H9 (cell line): ENCODE measurements at regions not wholly inside any gene's neighbourhood (a gene's known extent, or its start where the extent isn't known, plus 50 kb on each side); places are given as distances from the start of the nearest gene placed in this dataset.

Experiments
- DNase-seq: peaks from one replicate; pipeline ENCODE4 v3.0.0-alpha.2; 2017
- H2AFZ ChIP-seq: one replicate; pipeline ENCODE4 v1.6.1; 2013; ENCODE audit warnings: mild to moderate bottlenecking, low read length, control low read depth, moderate library complexity
- H2AK5ac ChIP-seq: 2 replicates; pipeline ENCODE4 v1.6.1; 2013; ENCODE audit warnings: low read length, control low read depth, mixed read lengths; ENCODE audit not compliant: insufficient read length
- H2BK120ac ChIP-seq: one replicate; pipeline ENCODE4 v1.6.1; 2013; ENCODE audit warnings: low read depth, mild to moderate bottlenecking, low read length, control low read depth, inconsistent platforms; ENCODE audit not compliant: poor library complexity, severe bottlenecking
- H2BK12ac ChIP-seq: 2 replicates; pipeline ENCODE4 v1.6.1; 2013; ENCODE audit warnings: low read length, control low read depth, mixed read lengths, low read depth; ENCODE audit not compliant: insufficient read length
- H2BK15ac ChIP-seq: 2 replicates; pipeline ENCODE4 v1.6.1; 2013; ENCODE audit warnings: low read depth, low read length, control low read depth
- H2BK20ac ChIP-seq: one replicate; pipeline ENCODE4 v1.6.1; 2013; ENCODE audit warnings: low read depth, mild to moderate bottlenecking, low read length, control low read depth, inconsistent platforms; ENCODE audit not compliant: poor library complexity, severe bottlenecking
- H2BK5ac ChIP-seq: 2 replicates; pipeline ENCODE4 v1.6.1; 2013; ENCODE audit warnings: low read length, control low read depth, mixed read lengths; ENCODE audit not compliant: insufficient read length
- H3K14ac ChIP-seq: 2 replicates; pipeline ENCODE4 v1.6.1; 2013; ENCODE audit warnings: low read length, control low read depth; ENCODE audit not compliant: insufficient read depth
- H3K18ac ChIP-seq: 2 replicates; pipeline ENCODE4 v1.6.1; 2013; ENCODE audit warnings: low read depth, mild to moderate bottlenecking, mixed read lengths, low read length, control low read depth; ENCODE audit not compliant: insufficient read length
- H3K23ac ChIP-seq: 2 replicates; pipeline ENCODE4 v1.6.1; 2013; ENCODE audit warnings: low read length, control low read depth, mixed read lengths, low read depth; ENCODE audit not compliant: insufficient read length
- H3K23me2 ChIP-seq: 2 replicates; pipeline ENCODE4 v1.6.1; 2013; ENCODE audit warnings: low read depth, mild to moderate bottlenecking, mixed read lengths, low read length, control low read depth; ENCODE audit not compliant: insufficient read length, poor library complexity, severe bottlenecking
- H3K27ac ChIP-seq: 2 replicates; pipeline ENCODE4 v1.5.1; 2013; ENCODE audit warnings: low read length, control low read depth, mixed read lengths, low read depth; ENCODE audit not compliant: insufficient read length
- H3K27me3 ChIP-seq: 2 replicates; pipeline ENCODE4 v1.6.1; 2013; ENCODE audit warnings: low read length, control low read depth, inconsistent platforms; ENCODE audit not compliant: insufficient read depth
- H3K4ac ChIP-seq: 2 replicates; pipeline ENCODE4 v1.6.1; 2013; ENCODE audit warnings: low read depth, mild to moderate bottlenecking, control low read depth, inconsistent platforms, low read length, moderate library complexity
- H3K4me1 ChIP-seq: 2 replicates; pipeline ENCODE4 v1.6.1; 2013; ENCODE audit warnings: low read length, control low read depth, inconsistent platforms; ENCODE audit not compliant: insufficient read depth
- H3K4me2 ChIP-seq: 2 replicates; pipeline ENCODE4 v1.6.1; 2013; ENCODE audit warnings: low read length, control low read depth, mixed read lengths; ENCODE audit not compliant: insufficient read length, insufficient read depth
- H3K56ac ChIP-seq: 2 replicates; pipeline ENCODE4 v1.6.1; 2013; ENCODE audit warnings: low read depth, mild to moderate bottlenecking, mixed read lengths, low read length, control low read depth; ENCODE audit not compliant: insufficient read length
- H3K79me1 ChIP-seq: 2 replicates; pipeline ENCODE4 v1.6.1; 2013; ENCODE audit warnings: low read depth, mild to moderate bottlenecking, moderate library complexity, low read length, control low read depth, inconsistent platforms; ENCODE audit not compliant: insufficient read depth, poor library complexity, severe bottlenecking
- H3K79me2 ChIP-seq: 2 replicates; pipeline ENCODE4 v1.6.1; 2013; ENCODE audit warnings: low read length, control low read depth, inconsistent platforms; ENCODE audit not compliant: insufficient read depth
- H3K9ac ChIP-seq: 2 replicates; pipeline ENCODE4 v1.6.1; 2013; ENCODE audit warnings: low read length, control low read depth, mixed read lengths; ENCODE audit not compliant: insufficient read length; ENCODE audit errors: extremely low read depth
- H3K9me3 ChIP-seq: one replicate; pipeline ENCODE4 v1.6.1; 2013; ENCODE audit warnings: low read depth, low read length, inconsistent platforms; ENCODE audit not compliant: control insufficient read depth
- H3T11ph ChIP-seq: one replicate; pipeline ENCODE4 v1.6.1; 2013; ENCODE audit warnings: mild to moderate bottlenecking, low read length, control low read depth, inconsistent platforms
- H4K20me1 ChIP-seq: one replicate; pipeline ENCODE4 v1.6.1; 2013; ENCODE audit not compliant: control insufficient read depth, insufficient read length, insufficient read depth
- H4K5ac ChIP-seq: 2 replicates; pipeline ENCODE4 v1.6.1; 2013; ENCODE audit warnings: low read depth, mild to moderate bottlenecking, mixed read lengths, low read length, control low read depth; ENCODE audit not compliant: insufficient read length
- H4K8ac ChIP-seq: replicated peaks from 2 replicates; pipeline ENCODE4 v1.6.1; 2013; ENCODE audit warnings: low read length, control low read depth, mixed read lengths, low read depth; ENCODE audit not compliant: insufficient read length
- H4K91ac ChIP-seq: 2 replicates; pipeline ENCODE4 v1.6.1; 2013; ENCODE audit warnings: low read depth, mild to moderate bottlenecking, moderate library complexity, mixed read lengths, low read length, control low read depth; ENCODE audit not compliant: insufficient read length
- H3K27ac Mint-ChIP-seq, 3 experiments: 2 replicates in 2 of 3; 3 replicates in 1 of 3; pipeline ENCODE4 v1.8.0; 2020 to 2021; ENCODE audit warnings: mixed read lengths in 3 of 3, mild to moderate bottlenecking in 1 of 3, moderate library complexity in 1 of 3
- H3K27me3 Mint-ChIP-seq: 2 replicates; pipeline ENCODE4 v1.8.0; 2021; ENCODE audit warnings: low read depth, mild to moderate bottlenecking, moderate library complexity, mixed read lengths
- H3K36me3 Mint-ChIP-seq, 3 experiments: 2 replicates in 2 of 3; 3 replicates in 1 of 3; pipeline ENCODE4 v1.8.0; 2020 to 2021; ENCODE audit warnings: low read depth in 3 of 3, mixed read lengths in 3 of 3; ENCODE audit not compliant: insufficient read depth in 1 of 3
- H3K4me1 Mint-ChIP-seq, 2 experiments: 2 replicates each; pipeline ENCODE4 v1.8.0; 2020; ENCODE audit warnings: mixed read lengths in 2 of 2
- H3K4me3 Mint-ChIP-seq, 2 experiments: 2 replicates in 1 of 2; 3 replicates in 1 of 2; pipeline ENCODE4 v1.8.0; 2020 to 2021; ENCODE audit warnings: mild to moderate bottlenecking in 2 of 2, mixed read lengths in 2 of 2, moderate library complexity in 1 of 2
- H3K9me3 Mint-ChIP-seq, 2 experiments: 2 replicates in 1 of 2; 3 replicates in 1 of 2; pipeline ENCODE4 v1.8.0; 2020; ENCODE audit warnings: mild to moderate bottlenecking in 2 of 2, mixed read lengths in 2 of 2, moderate library complexity in 1 of 2
- CTCF ChIP-seq: fragments of 200-600 bp; sonication (generic); conservative IDR thresholded peaks from 3 replicates; pipeline ENCODE4 v1.8.0; 2021; ENCODE audit warnings: antibody characterized with exemption, mild to moderate bottlenecking
- WGBS: extraction: QIAGEN DNeasy Blood & Tissue Kit; methylation state at CpG from one replicate; pipeline ENCODE4 v1.1.7; 2013; ENCODE audit warnings: missing lambda C conversion rate, low lambda C conversion rate, mixed read lengths; ENCODE audit not compliant: insufficient read length; ENCODE audit errors: extremely low coverage; 5-methylcytosine and 5-hydroxymethylcytosine counted together

- no peak overlapping the region for H2AFZ ChIP-seq
- H3K4me1 Mint-ChIP-seq = no peaks in the 10 kb centered on the region
- H3K23ac ChIP-seq = no peak overlapping the region
- peak; percentile 5 for DNase-seq
- H3K4ac ChIP-seq = no peak overlapping the region
- no CpG with 5 or more reads among the region's 3 CpGs for WGBS
- H3K36me3 Mint-ChIP-seq = peaks cover 0 to 8% (median 0%) of the 10 kb centered on the region in 3 experiments; a peak in 2 of 7 replicates
- H3K27ac ChIP-seq = no peak overlapping the region
- H2BK120ac ChIP-seq = no peak overlapping the region
- no peaks in the 10 kb centered on the region for H3K27me3 Mint-ChIP-seq
- H3K23me2 ChIP-seq = no peaks in the 10 kb centered on the region
- H3T11ph ChIP-seq = no peak overlapping the region
- H4K5ac ChIP-seq = no peak overlapping the region
- no peaks in the 10 kb centered on the region for H4K20me1 ChIP-seq
- no peaks in the 10 kb centered on the region for H3K79me1 ChIP-seq
- H2BK15ac ChIP-seq = no peak overlapping the region
- no peak overlapping the region for H2BK5ac ChIP-seq
- H2BK12ac ChIP-seq = no peak overlapping the region
- no peak overlapping the region for H2AK5ac ChIP-seq
- H3K79me2 ChIP-seq = no peaks in the 10 kb centered on the region
- no peak overlapping the region for H3K4me3 Mint-ChIP-seq
- H2BK20ac ChIP-seq = no peak overlapping the region
- no peaks in the 10 kb centered on the region for H3K4me1 ChIP-seq
- H3K27ac Mint-ChIP-seq = no peak overlapping the region
- no peak overlapping the region for H3K14ac ChIP-seq
- H4K91ac ChIP-seq = no peak overlapping the region
- peaks cover 0 to 9% of the 10 kb centered on the region in 2 experiments; a peak in 4 of 5 replicates for H3K9me3 Mint-ChIP-seq
- H4K8ac ChIP-seq = no peak overlapping the region
- no peak overlapping the region for H3K18ac ChIP-seq
- H3K9me3 ChIP-seq = no peaks in the 10 kb centered on the region
- no peaks in the 10 kb centered on the region for H3K27me3 ChIP-seq
- H3K4me2 ChIP-seq = no peak overlapping the region
- H3K56ac ChIP-seq = no peak overlapping the region
- TF ChIP-seq CTCF = no peak
- no peak overlapping the region for H3K9ac ChIP-seq
These were observed 202.1 kb downstream of the BCL11B start for GRCh38 chr14:99069946-99070345.
